DND-41 (cell line): ENCODE measurements at regions not wholly inside any gene's neighbourhood (a gene's known extent, or its start where the extent isn't known, plus 50 kb on each side); places are given as distances from the start of the nearest gene placed in this dataset.

Source experiments
- ATAC-seq: fragments of 200-7000 bp; cut with Tn5 transposase; 3 replicates; pipeline ENCODE4 v1.9.1; 2021; ENCODE audit warnings: low read depth; ENCODE audit not compliant: insufficient read depth
- DNase-seq: peaks from one replicate; pipeline ENCODE4 v3.0.0-alpha.2; 2020
- H2AFZ ChIP-seq: 2 replicates; pipeline ENCODE4 v1.6.0; 2012; ENCODE audit warnings: low read depth, low read length
- H3K27ac ChIP-seq: 2 replicates; pipeline ENCODE4 v1.5.1; 2012; ENCODE audit warnings: low read length, inconsistent platforms
- H3K27me3 ChIP-seq: fragments of 200-600 bp; sonication (generic); 2 replicates; pipeline ENCODE4 v1.6.0; 2012; ENCODE audit warnings: low read length, mild to moderate bottlenecking, inconsistent platforms; ENCODE audit not compliant: insufficient read depth, poor library complexity
- H3K36me3 ChIP-seq: 2 replicates; pipeline ENCODE4 v1.5.1; 2012; ENCODE audit warnings: low read length, inconsistent platforms; ENCODE audit not compliant: insufficient read depth
- H3K4me1 ChIP-seq: 2 replicates; pipeline ENCODE4 v1.5.1; 2012; ENCODE audit warnings: mild to moderate bottlenecking, low read length; ENCODE audit not compliant: insufficient read depth
- H3K4me2 ChIP-seq: 2 replicates; pipeline ENCODE4 v1.6.0; 2012; ENCODE audit warnings: mild to moderate bottlenecking, moderate library complexity, low read length, inconsistent platforms; ENCODE audit not compliant: insufficient read depth
- H3K4me3 ChIP-seq, 2 experiments: fragments of 200-600 bp in 1 of 2; shearing (Covaris generic) in 1 of 2; 2 replicates each; pipeline ENCODE4 v1.5.1; 2012 to 2016; ENCODE audit warnings: inconsistent platforms in 2 of 2, low read length in 2 of 2, mild to moderate bottlenecking in 2 of 2, low read depth in 1 of 2, moderate library complexity in 1 of 2
- H3K79me2 ChIP-seq: 2 replicates; pipeline ENCODE4 v1.6.0; 2012; ENCODE audit warnings: low read length, inconsistent platforms; ENCODE audit not compliant: insufficient read depth
- H3K9ac ChIP-seq: 2 replicates; pipeline ENCODE4 v1.6.0; 2012; ENCODE audit warnings: low read depth, mild to moderate bottlenecking, inconsistent platforms, low read length, moderate library complexity
- H3K9me3 ChIP-seq: 2 replicates; pipeline ENCODE4 v1.5.1; 2012; ENCODE audit warnings: low read length, moderate library complexity, mild to moderate bottlenecking, inconsistent platforms; ENCODE audit not compliant: insufficient read depth, severe bottlenecking
- H4K20me1 ChIP-seq: 2 replicates; pipeline ENCODE4 v1.6.0; 2012; ENCODE audit warnings: low read length; ENCODE audit not compliant: insufficient read depth
- EZH2 ChIP-seq: IDR thresholded peaks from 3 replicates; pipeline ENCODE4 v1.6.1; 2012; ENCODE audit warnings: borderline replicate concordance, low read depth, mild to moderate bottlenecking, moderate library complexity, low read length, inconsistent platforms; ENCODE audit not compliant: severe bottlenecking
- TF ChIP-seq, protein P1 (sequence below): IDR thresholded peaks from 2 replicates; pipeline ENCODE4 v1.5.1; 2012; ENCODE audit warnings: borderline replicate concordance, low read length, moderate library complexity, mild to moderate bottlenecking; ENCODE audit not compliant: poor library complexity, severe bottlenecking; ENCODE audit errors: extremely low read depth

DNA sequence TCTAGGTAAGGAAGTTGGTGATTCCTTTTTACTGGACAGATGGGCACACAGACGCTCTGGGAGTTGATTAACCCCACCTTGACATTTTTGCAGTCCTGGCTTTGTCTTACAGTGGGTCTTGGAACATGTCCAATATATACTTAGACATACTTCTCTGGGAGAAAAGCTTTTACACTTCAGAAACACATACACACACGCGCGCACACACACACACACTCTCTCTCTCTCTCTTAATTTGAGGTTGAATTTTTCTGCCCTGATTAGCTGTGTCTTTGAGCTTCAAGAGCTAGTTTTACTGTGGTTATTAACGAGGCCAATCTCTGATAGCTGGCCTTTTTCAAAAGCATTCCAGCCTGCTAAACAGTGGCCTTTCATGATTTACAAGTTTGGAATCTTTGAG, 215.0 kb downstream of the MYCN start:
- ATAC-seq = no peak
- H4K20me1 ChIP-seq = no peaks in the 10 kb centered on the region

DNA sequence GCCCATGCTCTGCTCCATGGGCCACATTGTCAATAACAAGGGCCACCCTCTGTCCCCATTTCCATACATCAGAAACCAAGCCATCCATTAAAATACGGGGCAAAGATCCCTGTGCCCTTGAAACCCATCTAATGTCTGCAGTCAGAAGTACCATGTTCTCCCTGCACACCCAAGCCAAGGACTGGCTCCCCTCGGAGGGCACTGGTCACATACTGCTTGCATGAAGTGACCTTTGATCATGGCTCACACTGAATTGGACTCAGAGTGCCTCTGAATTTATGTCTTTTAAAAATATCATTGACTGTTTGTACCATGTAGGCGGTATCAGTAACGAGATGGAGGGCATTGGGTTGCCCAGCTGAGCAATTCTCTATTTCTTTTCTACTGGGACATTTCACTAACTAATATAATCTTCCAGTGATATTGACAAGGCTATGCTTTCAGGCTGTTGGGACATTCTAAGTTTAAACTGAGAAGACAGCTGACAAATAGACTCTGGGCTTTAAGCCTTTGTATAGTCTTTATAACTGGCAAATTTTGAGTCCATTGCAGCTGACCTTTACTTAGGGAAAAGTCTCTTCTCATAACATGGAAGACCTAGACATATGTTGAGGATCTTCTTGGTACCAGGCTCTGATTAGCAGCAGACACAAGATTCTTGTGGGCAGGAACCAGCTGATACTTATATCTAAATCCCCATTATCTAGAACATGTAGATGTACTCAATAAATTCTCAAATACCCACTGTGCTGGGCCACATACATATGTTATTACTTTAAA, 214.3 kb downstream of the MYCN start:
- TF ChIP-seq, protein P1, sequence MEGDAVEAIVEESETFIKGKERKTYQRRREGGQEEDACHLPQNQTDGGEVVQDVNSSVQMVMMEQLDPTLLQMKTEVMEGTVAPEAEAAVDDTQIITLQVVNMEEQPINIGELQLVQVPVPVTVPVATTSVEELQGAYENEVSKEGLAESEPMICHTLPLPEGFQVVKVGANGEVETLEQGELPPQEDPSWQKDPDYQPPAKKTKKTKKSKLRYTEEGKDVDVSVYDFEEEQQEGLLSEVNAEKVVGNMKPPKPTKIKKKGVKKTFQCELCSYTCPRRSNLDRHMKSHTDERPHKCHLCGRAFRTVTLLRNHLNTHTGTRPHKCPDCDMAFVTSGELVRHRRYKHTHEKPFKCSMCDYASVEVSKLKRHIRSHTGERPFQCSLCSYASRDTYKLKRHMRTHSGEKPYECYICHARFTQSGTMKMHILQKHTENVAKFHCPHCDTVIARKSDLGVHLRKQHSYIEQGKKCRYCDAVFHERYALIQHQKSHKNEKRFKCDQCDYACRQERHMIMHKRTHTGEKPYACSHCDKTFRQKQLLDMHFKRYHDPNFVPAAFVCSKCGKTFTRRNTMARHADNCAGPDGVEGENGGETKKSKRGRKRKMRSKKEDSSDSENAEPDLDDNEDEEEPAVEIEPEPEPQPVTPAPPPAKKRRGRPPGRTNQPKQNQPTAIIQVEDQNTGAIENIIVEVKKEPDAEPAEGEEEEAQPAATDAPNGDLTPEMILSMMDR = no peak
- TF ChIP-seq EZH2 = no peak
- Histone ChIP-seq H3K4me3 (no peak overlapping the region), H3K4me2 (no peak overlapping the region), H2AFZ (no peak overlapping the region), H3K79me2 (no peaks in the 10 kb centered on the region), H3K9ac (no peak overlapping the region), H3K36me3 (no peaks in the 10 kb centered on the region), H3K9me3 (no peaks in the 10 kb centered on the region), H3K27me3 (no peaks in the 10 kb centered on the region), H3K4me1 (no peaks in the 10 kb centered on the region), H4K20me1 (no peaks in the 10 kb centered on the region), H3K27ac (no peak overlapping the region)
- ATAC-seq = no peak
- no peak for DNase-seq

More for the DNA sequence above, 215.0 kb downstream of the MYCN start:
- TF ChIP-seq EZH2 = no peak
- TF ChIP-seq, protein P1 = no peak
- no peak overlapping the region for H2AFZ ChIP-seq
- H3K27me3 ChIP-seq = no peaks in the 10 kb centered on the region
- H3K4me1 ChIP-seq = no peaks in the 10 kb centered on the region
- no peaks in the 10 kb centered on the region for H3K79me2 ChIP-seq
- H3K9me3 ChIP-seq = no peaks in the 10 kb centered on the region
- H3K27ac ChIP-seq = no peak overlapping the region
- DNase-seq = no peak
- no peaks in the 10 kb centered on the region for H3K36me3 ChIP-seq
- H3K4me3 ChIP-seq = no peak overlapping the region
- H3K4me2 ChIP-seq = no peak overlapping the region
- no peak overlapping the region for H3K9ac ChIP-seq

DNA sequence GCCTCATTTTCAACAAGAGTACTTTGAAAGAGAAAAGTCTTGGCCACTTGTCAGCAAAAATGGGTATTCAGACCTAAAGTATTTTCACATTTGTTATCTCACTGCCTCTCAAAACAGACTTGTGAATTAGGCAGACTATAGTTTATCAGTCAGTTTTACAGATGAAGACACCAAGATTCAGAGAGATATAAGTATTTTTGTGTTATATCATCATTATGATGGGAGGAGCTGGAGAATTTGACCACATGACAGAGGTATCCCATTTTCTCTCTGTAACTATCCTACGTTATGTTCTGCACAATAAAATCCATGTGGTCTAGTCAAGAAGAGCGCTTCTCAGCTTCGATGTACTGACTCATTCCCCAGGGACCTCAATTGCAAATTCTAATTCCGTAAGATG, 213.7 kb downstream of the MYCN start:
- Histone ChIP-seq H3K36me3 (no peaks in the 10 kb centered on the region), H2AFZ (no peak overlapping the region), H3K9me3 (no peaks in the 10 kb centered on the region), H3K4me1 (no peaks in the 10 kb centered on the region), H4K20me1 (no peaks in the 10 kb centered on the region), H3K9ac (no peak overlapping the region), H3K27ac (no peak overlapping the region), H3K4me3 (no peak overlapping the region), H3K27me3 (no peaks in the 10 kb centered on the region), H3K4me2 (no peak overlapping the region), H3K79me2 (no peaks in the 10 kb centered on the region)
- no peak for DNase-seq
- TF ChIP-seq, protein P1 = no peak
- no peak for TF ChIP-seq EZH2
- ATAC-seq = no peak

DNA sequence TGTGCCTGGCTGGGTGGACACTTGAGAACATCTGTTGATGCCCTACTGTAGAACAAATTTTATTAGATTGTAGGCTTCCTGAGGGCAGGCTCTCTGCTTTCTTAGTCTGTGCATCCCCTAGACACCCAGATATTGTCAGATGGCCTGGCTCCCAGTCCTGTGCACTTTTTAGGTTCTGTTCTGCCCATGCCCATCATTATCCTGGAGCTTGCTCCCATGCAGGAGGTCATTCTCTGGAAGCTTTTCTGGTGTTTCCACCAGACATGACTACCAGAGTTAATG, 213.3 kb downstream of the MYCN start:
- no peak overlapping the region for H2AFZ ChIP-seq
- H3K79me2 ChIP-seq = no peaks in the 10 kb centered on the region
- H3K4me3 ChIP-seq = no peak overlapping the region
- H3K9ac ChIP-seq = no peak overlapping the region
- no peak overlapping the region for H3K4me2 ChIP-seq
- no peaks in the 10 kb centered on the region for H3K9me3 ChIP-seq
- no peaks in the 10 kb centered on the region for H3K4me1 ChIP-seq
- H3K36me3 ChIP-seq = no peaks in the 10 kb centered on the region
- no peak overlapping the region for H3K27ac ChIP-seq
- H3K27me3 ChIP-seq = no peaks in the 10 kb centered on the region
- DNase-seq (no peak), ATAC-seq (no peak)
- H4K20me1 ChIP-seq = no peaks in the 10 kb centered on the region
- no peak for TF ChIP-seq EZH2
- TF ChIP-seq, protein P1 = no peak
